K562 (cell line): ENCODE measurements at regions not wholly inside any gene's neighbourhood (a gene's known extent, or its start where the extent isn't known, plus 50 kb on each side); places are given as distances from the start of the nearest gene placed in this dataset.

Experiments
- ATAC-seq: fragments of 200-7000 bp; cut with Tn5 transposase; 3 replicates; pipeline ENCODE4 v1.9.1; 2020; ENCODE audit warnings: moderate library complexity
- BruUV-seq: library from RNA; stranded (reverse); fragments of 400-500 nt; replicated peaks from 2 replicates; lab custom pipeline; 2021; lab: Mats Ljungman, UMichigan
- CTCF ChIA-PET: fragments of 300-600 bp; formaldehyde crosslinking; extraction: SDS; loops from one replicate; lab custom pipeline; 2021; ENCODE audit warnings: low intra/inter-chr PET ratio; lab: Yijun Ruan, JAX
- POLR2A ChIA-PET: fragments of 300-600, 350-650 bp; sonication (Branson Sonifier 250); formaldehyde crosslinking; extraction: SDS; loops from one replicate; lab custom pipeline; 2021; ENCODE audit warnings: antibody characterized with exemption, inconsistent platforms; lab: Yijun Ruan, JAX
- DNase-seq, 4 experiments: peaks; one replicate each; pipeline versions ENCODE4 v3.0.0 to v3.0.0-alpha.2; 2011 to 2018; ENCODE audit warnings: low spot score in 3 of 4, mixed read lengths in 3 of 4; ENCODE audit errors: extremely low read depth in 1 of 4
- FAIRE-seq: peaks from 2 replicates; lab custom pipeline; 2011; peaks lifted over from hg19 to GRCh38; lab: Jason Lieb, UNC
- H2AFZ ChIP-seq: 2 replicates; pipeline ENCODE4 v1.6.0; 2011; ENCODE audit warnings: low read depth, low read length, control low read depth, inconsistent platforms
- H3K27ac ChIP-seq: fragments of 200-600 bp; 3 replicates; pipeline ENCODE4 v1.8.0; 2011; ENCODE audit warnings: low read depth, mild to moderate bottlenecking, control low read depth, inconsistent platforms, low read length, moderate library complexity, mixed read lengths; ENCODE audit errors: extremely low read depth
- H3K27me3 ChIP-seq, 2 experiments: fragments of 300-600 bp in 1 of 2; 2 replicates in 1 of 2; 3 replicates in 1 of 2; pipeline versions ENCODE4 v1.6.0 to v1.8.0; 2011; ENCODE audit warnings: inconsistent platforms in 2 of 2, low read length in 2 of 2, mild to moderate bottlenecking in 1 of 2, mixed read lengths in 1 of 2, moderate library complexity in 1 of 2; ENCODE audit not compliant: control insufficient read depth in 2 of 2, insufficient read depth in 2 of 2
- H3K36me3 ChIP-seq: fragments of 300-600 bp; 3 replicates; pipeline ENCODE4 v1.8.0; 2011; ENCODE audit warnings: mild to moderate bottlenecking, low read length, inconsistent platforms; ENCODE audit not compliant: control insufficient read depth, insufficient read depth
- H3K4me1 ChIP-seq, 2 experiments: fragments of 200-600 bp in 1 of 2; replicated peaks in 1 of 2; 2 replicates in 1 of 2; 3 replicates in 1 of 2; pipeline versions ENCODE4 v1.5.1 to v1.8.0; 2011; ENCODE audit warnings: inconsistent platforms in 2 of 2, low read length in 2 of 2, mild to moderate bottlenecking in 1 of 2, mixed read lengths in 1 of 2, moderate library complexity in 1 of 2; ENCODE audit not compliant: control insufficient read depth in 2 of 2, insufficient read depth in 2 of 2
- H3K4me2 ChIP-seq: 2 replicates; pipeline ENCODE4 v1.6.1; 2011; ENCODE audit warnings: low read length, control low read depth, inconsistent platforms, mixed read lengths; ENCODE audit not compliant: insufficient read depth
- H3K4me3 ChIP-seq: fragments of 200-600 bp; sonication (generic), shearing (Covaris generic); 2 replicates; pipeline ENCODE4 v1.5.1; 2016; ENCODE audit warnings: control low read depth, inconsistent platforms
- H3K79me2 ChIP-seq: fragments of 200-600 bp; 3 replicates; pipeline ENCODE4 v1.8.0; 2011; ENCODE audit warnings: low read length, inconsistent platforms; ENCODE audit not compliant: control insufficient read depth, insufficient read depth
- H3K9ac ChIP-seq, 2 experiments: 2 replicates each; pipeline versions ENCODE4 v1.6.0 to v1.6.1; 2011; ENCODE audit warnings: low read depth in 2 of 2, low read length in 2 of 2, control low read depth in 1 of 2, inconsistent platforms in 1 of 2, mild to moderate bottlenecking in 1 of 2, mixed read lengths in 1 of 2; ENCODE audit not compliant: insufficient read depth in 1 of 2
- H3K9me1 ChIP-seq: one replicate; pipeline ENCODE4 v1.6.0; 2011; ENCODE audit warnings: inconsistent platforms, mild to moderate bottlenecking, low read length, moderate library complexity; ENCODE audit not compliant: control insufficient read depth, insufficient read depth
- H3K9me3 ChIP-seq: replicated peaks from 2 replicates; pipeline ENCODE4 v1.5.1; 2011; ENCODE audit warnings: low read depth, low read length, inconsistent platforms; ENCODE audit not compliant: control insufficient read depth, insufficient read depth
- H4K20me1 ChIP-seq: replicated peaks from 2 replicates; pipeline ENCODE4 v1.6.1; 2011; ENCODE audit warnings: low read length, inconsistent platforms, mixed read lengths; ENCODE audit not compliant: control insufficient read depth, insufficient read depth
- CCAR2 ChIP-seq: fragments of 200-400 bp; formaldehyde crosslinking; IDR thresholded peaks from 2 replicates; pipeline ENCODE4 v1.6.1; 2017; ENCODE audit warnings: mild to moderate bottlenecking, low read depth, low read length
- CCNT2 ChIP-seq: IDR thresholded peaks from 2 replicates; pipeline ENCODE4 v1.6.1; 2011; ENCODE audit warnings: borderline replicate concordance, low read depth, mild to moderate bottlenecking, moderate library complexity, mixed read lengths, low read length; ENCODE audit not compliant: insufficient read length; ENCODE audit errors: extremely low read depth
- DMBX1 ChIP-seq: fragments of 250-450 bp; sonication (Bioruptor Pico); IDR thresholded peaks from 2 replicates; pipeline ENCODE4 v1.8.0; 2022; ENCODE audit warnings: inconsistent platforms, mild to moderate bottlenecking, moderate library complexity, borderline replicate concordance
- FOXJ2 ChIP-seq: fragments of 200-800 bp; sonication (Bioruptor generic); IDR thresholded peaks from 2 replicates; pipeline ENCODE4 v1.6.1; 2016; ENCODE audit warnings: missing genetic modification characterization, missing compliant biosample characterization
- HMBOX1 ChIP-seq: sonication (generic); IDR thresholded peaks from 2 replicates; pipeline ENCODE4 v1.6.1; 2016
- HNRNPUL1 ChIP-seq: fragments of 200-400 bp; formaldehyde crosslinking; IDR thresholded peaks from 2 replicates; pipeline ENCODE4 v1.6.1; 2017; ENCODE audit warnings: low read length
- IRF1 ChIP-seq: sonication (generic); formaldehyde crosslinking; IDR thresholded peaks from 2 replicates; pipeline ENCODE4 v1.8.0; 2022; ENCODE audit warnings: missing genetic modification reagents, mild to moderate bottlenecking, borderline replicate concordance
- POU5F1 ChIP-seq: fragments of 150-350 bp; IDR thresholded peaks from 2 replicates; pipeline ENCODE4 v1.6.1; 2014; ENCODE audit warnings: borderline replicate concordance, low read length, low read depth, mild to moderate bottlenecking; ENCODE audit not compliant: partially characterized antibody
- PTRF ChIP-seq: fragments of 450-650 bp; IDR thresholded peaks from 2 replicates; pipeline ENCODE4 v1.6.1; 2016; ENCODE audit warnings: mild to moderate bottlenecking, missing genetic modification characterization, missing compliant biosample characterization
- RCOR1 ChIP-seq, 2 experiments: IDR thresholded peaks; 2 replicates each; pipeline ENCODE4 v1.6.1; 2012; ENCODE audit warnings: low read depth in 2 of 2, low read length in 2 of 2, borderline replicate concordance in 1 of 2, improper control_type of control experiment in 1 of 2
- RFX5 ChIP-seq: IDR thresholded peaks from 2 replicates; pipeline ENCODE4 v1.6.1; 2011; ENCODE audit warnings: low read depth, mild to moderate bottlenecking, improper control_type of control experiment, low read length
- SETDB1 ChIP-seq: IDR thresholded peaks from one replicate; pipeline ENCODE4 v1.6.1; 2012; ENCODE audit warnings: low read length, control low read depth, inconsistent platforms
- ZKSCAN8 ChIP-seq: fragments of 200-800 bp; sonication (Bioruptor generic); IDR thresholded peaks from 2 replicates; pipeline ENCODE4 v1.6.1; 2016; ENCODE audit warnings: missing genetic modification characterization, missing compliant biosample characterization
- ZNF445 ChIP-seq: fragments of 250-450 bp; sonication (Bioruptor Pico); IDR thresholded peaks from 2 replicates; pipeline ENCODE4 v1.4.0; 2020; ENCODE audit warnings: low read depth, mild to moderate bottlenecking, moderate library complexity
- WGBS: fragments of 100-300 bp; shearing (Covaris generic); methylation state at CpG from one replicate; pipeline ENCODE4 v1.1.6; 2016; ENCODE audit warnings: low coverage, mixed read lengths; ENCODE audit not compliant: insufficient coverage; ENCODE audit errors: missing lambda C conversion rate; 5-methylcytosine and 5-hydroxymethylcytosine counted together
- in situ Hi-C: fragments of 300-500 bp; cut with MboI; formaldehyde crosslinking; loops from 4 replicates; pipeline ENCODE4 v1.15.0; 2018; ENCODE audit warnings: inconsistent platforms, mixed read lengths
- intact Hi-C: fragments of 100-400 bp; cut with micrococcal nuclease; formaldehyde crosslinking; loops from 2 replicates; pipeline ENCODE4 v1.14.2; 2022
- TF ChIP-seq, protein P1 (sequence below): fragments of 250-450 bp; sonication (Bioruptor Pico); IDR thresholded peaks from 2 replicates; pipeline ENCODE4 v1.5.1; 2021; ENCODE audit warnings: mild to moderate bottlenecking
- TF ChIP-seq, protein P2 (sequence below): fragments of 200-400 bp; formaldehyde crosslinking; IDR thresholded peaks from 2 replicates; pipeline ENCODE4 v1.6.1; 2017; ENCODE audit warnings: mild to moderate bottlenecking, low read depth, low read length, moderate library complexity

DNA sequence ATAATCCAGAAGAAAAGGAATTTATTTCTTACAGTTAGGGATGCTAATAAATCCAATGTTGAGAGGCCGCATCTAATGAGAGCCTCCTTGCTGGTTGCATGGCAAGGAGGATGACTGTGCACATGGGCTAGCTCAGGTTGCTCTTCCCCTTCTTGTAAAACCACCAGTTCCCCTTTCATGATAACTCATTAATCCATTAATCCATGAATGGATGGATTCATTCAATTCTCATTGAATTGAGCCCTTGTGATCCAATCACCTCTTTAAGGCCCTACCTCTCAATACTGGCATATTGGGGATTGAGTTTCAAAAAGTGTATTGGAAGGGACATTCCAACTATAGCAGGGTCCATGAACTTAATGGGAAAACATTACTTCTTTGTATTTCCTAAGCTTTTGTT lies 149.5 kb downstream of the BMP2 start (continued):
- TF ChIP-seq IRF1 (CRISPR knock-in tag): no peak
- no peak for TF ChIP-seq SETDB1
- no peak for TF ChIP-seq ZKSCAN8 (CRISPR knock-in tag)
- TF ChIP-seq, protein P1, sequence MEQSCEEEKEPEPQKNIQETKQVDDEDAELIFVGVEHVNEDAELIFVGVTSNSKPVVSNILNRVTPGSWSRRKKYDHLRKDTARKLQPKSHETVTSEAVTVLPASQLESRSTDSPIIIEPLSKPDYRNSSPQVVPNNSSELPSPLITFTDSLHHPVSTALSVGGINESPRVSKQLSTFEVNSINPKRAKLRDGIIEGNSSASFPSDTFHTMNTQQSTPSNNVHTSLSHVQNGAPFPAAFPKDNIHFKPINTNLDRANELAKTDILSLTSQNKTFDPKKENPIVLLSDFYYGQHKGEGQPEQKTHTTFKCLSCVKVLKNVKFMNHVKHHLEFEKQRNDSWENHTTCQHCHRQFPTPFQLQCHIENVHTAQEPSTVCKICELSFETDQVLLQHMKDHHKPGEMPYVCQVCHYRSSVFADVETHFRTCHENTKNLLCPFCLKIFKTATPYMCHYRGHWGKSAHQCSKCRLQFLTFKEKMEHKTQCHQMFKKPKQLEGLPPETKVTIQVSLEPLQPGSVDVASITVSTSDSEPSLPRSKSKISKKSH: no peak
- no peak for TF ChIP-seq POU5F1

DNA sequence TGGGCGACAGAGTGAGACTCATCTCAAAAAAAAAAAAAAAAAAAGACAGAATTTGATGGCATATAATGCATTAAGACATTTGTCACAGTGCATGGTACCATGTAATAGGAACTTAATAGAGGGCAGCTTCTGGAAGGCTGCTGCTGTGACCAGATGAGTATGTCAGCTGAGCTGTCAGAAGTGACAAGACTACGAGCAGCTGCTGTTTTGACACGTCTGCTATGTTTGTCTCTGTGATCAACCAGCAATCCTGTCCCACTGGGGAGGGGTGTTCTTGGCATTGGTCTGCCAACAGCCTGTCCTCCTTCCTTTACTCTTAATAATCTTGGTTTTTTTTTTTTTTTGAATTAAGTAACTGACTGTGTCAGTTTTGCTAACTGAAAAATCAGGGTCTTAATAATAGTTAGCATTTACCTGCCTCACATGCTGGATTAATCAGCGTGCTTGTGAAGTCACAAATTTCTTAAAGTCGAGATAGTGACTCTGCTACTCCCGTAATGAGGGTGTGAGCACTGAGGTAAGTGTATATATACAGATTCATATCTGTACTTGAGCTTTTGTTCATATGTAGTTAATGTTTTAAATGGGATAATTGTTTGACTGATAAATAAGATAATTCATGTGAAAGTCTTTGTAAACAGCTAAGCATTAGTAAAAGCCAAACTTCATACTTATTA lies 152.4 kb downstream of the BMP2 start:
- ChIA-PET POLR2A (no interaction called here), CTCF (no interaction called here)
- Histone ChIP-seq H3K27me3 (no peaks in the 10 kb centered on the region), H4K20me1 (no peaks in the 10 kb centered on the region), H3K9me1 (no peaks in the 10 kb centered on the region), H3K9ac (no peak overlapping the region), H3K4me1 (no peaks in the 10 kb centered on the region), H3K36me3 (no peaks in the 10 kb centered on the region), H3K79me2 (no peaks in the 10 kb centered on the region), H3K4me3 (no peak overlapping the region), H3K4me2 (no peak overlapping the region), H2AFZ (no peak overlapping the region), H3K27ac (no peak overlapping the region), H3K9me3 (no peaks in the 10 kb centered on the region)
- no TSS peak for BruUV-seq
- DNase-seq (no peak), FAIRE-seq (no peak), ATAC-seq (no peak)
- intact Hi-C loops (no loop called here), in situ Hi-C loops (no loop called here)
- 3% methylated on average over 6 of the region's 6 CpGs for WGBS
- TF ChIP-seq HMBOX1 (no peak), HNRNPUL1 (no peak), CCAR2 (no peak), PTRF (tag) (no peak), RFX5 (no peak), CCNT2 (no peak), RCOR1 (IDR thresholded peaks at IDR 0.05; ENCODE audit: borderline replicate concordance in 1 of 2, low read depth in 2 of 2, low read length in 2 of 2) (no peak), DMBX1 (CRISPR knock-in tag) (no peak), ZNF445 (CRISPR knock-in tag) (no peak), FOXJ2 (tag) (no peak)
- TF ChIP-seq, protein P2, sequence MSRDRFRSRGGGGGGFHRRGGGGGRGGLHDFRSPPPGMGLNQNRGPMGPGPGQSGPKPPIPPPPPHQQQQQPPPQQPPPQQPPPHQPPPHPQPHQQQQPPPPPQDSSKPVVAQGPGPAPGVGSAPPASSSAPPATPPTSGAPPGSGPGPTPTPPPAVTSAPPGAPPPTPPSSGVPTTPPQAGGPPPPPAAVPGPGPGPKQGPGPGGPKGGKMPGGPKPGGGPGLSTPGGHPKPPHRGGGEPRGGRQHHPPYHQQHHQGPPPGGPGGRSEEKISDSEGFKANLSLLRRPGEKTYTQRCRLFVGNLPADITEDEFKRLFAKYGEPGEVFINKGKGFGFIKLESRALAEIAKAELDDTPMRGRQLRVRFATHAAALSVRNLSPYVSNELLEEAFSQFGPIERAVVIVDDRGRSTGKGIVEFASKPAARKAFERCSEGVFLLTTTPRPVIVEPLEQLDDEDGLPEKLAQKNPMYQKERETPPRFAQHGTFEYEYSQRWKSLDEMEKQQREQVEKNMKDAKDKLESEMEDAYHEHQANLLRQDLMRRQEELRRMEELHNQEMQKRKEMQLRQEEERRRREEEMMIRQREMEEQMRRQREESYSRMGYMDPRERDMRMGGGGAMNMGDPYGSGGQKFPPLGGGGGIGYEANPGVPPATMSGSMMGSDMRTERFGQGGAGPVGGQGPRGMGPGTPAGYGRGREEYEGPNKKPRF: no peak
